GM12878 (cell line): ENCODE measurements at regions not wholly inside any gene's neighbourhood (a gene's known extent, or its start where the extent isn't known, plus 50 kb on each side); places are given as distances from the start of the nearest gene placed in this dataset.

Experiments
- ATAC-seq: fragments of 200-7000 bp; cut with Tn5 transposase; 3 replicates; pipeline ENCODE4 v1.9.1; 2020; ENCODE audit warnings: mild to moderate bottlenecking, moderate library complexity
- BruUV-seq: library from RNA; stranded (reverse); fragments of 400-500 nt; replicated peaks from 2 replicates; lab custom pipeline; 2021; lab: Mats Ljungman, UMichigan
- CTCF ChIA-PET: fragments of 300-600 bp; sonication (Branson Sonifier 250); formaldehyde crosslinking; extraction: SDS; loops from one replicate; lab custom pipeline; 2021; ENCODE audit warnings: inconsistent platforms; lab: Yijun Ruan, JAX
- POLR2A ChIA-PET: fragments of 350-600 bp; formaldehyde crosslinking; extraction: SDS; loops from one replicate; lab custom pipeline; 2021; ENCODE audit warnings: inconsistent platforms; lab: Charles Lee
- RAD21 ChIA-PET: fragments of 300-600 bp; sonication (Branson Sonifier 250); formaldehyde crosslinking; loops from one replicate; lab custom pipeline; 2023; ENCODE audit warnings: antibody characterized with exemption; ENCODE audit not compliant: unreplicated experiment; lab: Charles Lee
- SMC1A ChIA-PET: fragments of 300-600 bp; sonication (Branson Sonifier 250); formaldehyde crosslinking; loops from one replicate; lab custom pipeline; 2023; ENCODE audit not compliant: unreplicated experiment, uncharacterized antibody; lab: Charles Lee
- DNase-seq: peaks from one replicate; pipeline ENCODE4 v3.0.0-alpha.2; 2011; ENCODE audit warnings: low read depth, low spot score
- FAIRE-seq: peaks from 3 replicates; lab custom pipeline; 2011; peaks lifted over from hg19 to GRCh38; lab: Jason Lieb, UNC
- H2AFZ ChIP-seq: 2 replicates; pipeline ENCODE4 v1.6.0; 2011; ENCODE audit warnings: low read depth, low read length, control low read depth; ENCODE audit not compliant: control insufficient read depth
- H3K27ac ChIP-seq: 2 replicates; pipeline ENCODE4 v1.5.1; 2011; ENCODE audit warnings: control low read depth; ENCODE audit not compliant: control insufficient read depth, insufficient read depth
- H3K27me3 ChIP-seq, 2 experiments: replicated peaks in 1 of 2; 2 replicates each; pipeline versions ENCODE4 v1.6.0 to v1.6.1; 2011; ENCODE audit warnings: low read length in 1 of 2; ENCODE audit not compliant: control insufficient read depth in 2 of 2, insufficient read depth in 2 of 2
- H3K36me3 ChIP-seq, 2 experiments: 2 replicates each; pipeline ENCODE4 v1.5.1; 2011; ENCODE audit warnings: low read length in 1 of 2; ENCODE audit not compliant: control insufficient read depth in 2 of 2, insufficient read depth in 2 of 2
- H3K4me1 ChIP-seq: 2 replicates; pipeline ENCODE4 v1.6.1; 2011; ENCODE audit warnings: mild to moderate bottlenecking, low read length, moderate library complexity, mixed read lengths; ENCODE audit not compliant: control insufficient read depth, insufficient read depth
- H3K4me2 ChIP-seq: 2 replicates; pipeline ENCODE4 v1.6.0; 2011; ENCODE audit warnings: control low read depth; ENCODE audit not compliant: control insufficient read depth, insufficient read depth
- H3K4me3 ChIP-seq: fragments of 200-600 bp; sonication (generic); 2 replicates; pipeline ENCODE4 v1.5.1; 2016
- H3K79me2 ChIP-seq: 2 replicates; pipeline ENCODE4 v1.6.0; 2011; ENCODE audit warnings: low read length; ENCODE audit not compliant: control insufficient read depth, insufficient read depth
- H3K9ac ChIP-seq: 2 replicates; pipeline ENCODE4 v1.8.0; 2011; ENCODE audit warnings: low read length, control low read depth, mixed read lengths; ENCODE audit not compliant: control insufficient read depth, insufficient read depth
- H3K9me3 ChIP-seq: replicated peaks from 3 replicates; pipeline ENCODE4 v1.5.1; 2011; ENCODE audit warnings: mild to moderate bottlenecking, low read length; ENCODE audit not compliant: control insufficient read depth, insufficient read depth
- H4K20me1 ChIP-seq: 2 replicates; pipeline ENCODE4 v1.6.0; 2011; ENCODE audit not compliant: control insufficient read depth, insufficient read depth
- CHD2 ChIP-seq: IDR thresholded peaks from 2 replicates; pipeline ENCODE4 v1.6.1; 2011; ENCODE audit warnings: low read depth, low read length, improper control_type of control experiment, borderline replicate concordance
- IKZF1 ChIP-seq: fragments of 450-650 bp; conservative IDR thresholded peaks from 2 replicates; pipeline ENCODE4 v1.6.1; 2017; ENCODE audit warnings: antibody characterized with exemption, mild to moderate bottlenecking
- KLF5 ChIP-seq: fragments of 450-650 bp; IDR thresholded peaks from 2 replicates; pipeline ENCODE4 v1.6.1; 2014; ENCODE audit warnings: mild to moderate bottlenecking; ENCODE audit not compliant: partially characterized antibody
- WGBS: methylation state at CpG from one replicate; pipeline ENCODE4 v1.1.6; 2016; ENCODE audit warnings: low lambda C conversion rate; ENCODE audit not compliant: insufficient replicate concordance, insufficient coverage; ENCODE audit errors: missing lambda C conversion rate; 5-methylcytosine and 5-hydroxymethylcytosine counted together
- in situ Hi-C: fragments of 300-500 bp; cut with MboI; formaldehyde crosslinking; loops from 9 replicates; pipeline ENCODE4 v1.14.3; 2018; ENCODE audit warnings: mixed read lengths
- intact Hi-C: fragments of 100-400 bp; cut with micrococcal nuclease; formaldehyde crosslinking; loops from one replicate; pipeline ENCODE4 v1.14.2; 2022; ENCODE audit not compliant: unreplicated experiment
- TF ChIP-seq, protein P1 (sequence below): fragments of 450-650 bp; formaldehyde crosslinking; IDR thresholded peaks from 2 replicates; pipeline ENCODE4 v1.4.0; 2022; ENCODE audit warnings: mild to moderate bottlenecking, moderate library complexity
- TF ChIP-seq, protein P2 (sequence below): fragments of 450-650 bp; IDR thresholded peaks from 2 replicates; pipeline ENCODE4 v1.6.1; 2018; ENCODE audit warnings: mild to moderate bottlenecking, low read depth, moderate library complexity; ENCODE audit not compliant: partially characterized antibody

GRCh38 chr2:219973136-219973535 lies 345.7 kb downstream of the SLC4A3 start:
- H3K9ac ChIP-seq: no peak overlapping the region
- no peak overlapping the region for H3K4me3 ChIP-seq
- SMC1A ChIA-PET: no interaction called here
- H3K79me2 ChIP-seq: no peaks in the 10 kb centered on the region
- no peak overlapping the region for H3K4me2 ChIP-seq
- 0% methylated on average over 1 of the region's 1 CpG for WGBS
- CTCF ChIA-PET: interaction anchor here (0.7 kb wide), 1 partner anchor 24 kb away, joined by 3 read pairs; no protein-coding TSS in a partner anchor
- no TSS peak for BruUV-seq
- RAD21 ChIA-PET: no interaction called here
- no peaks in the 10 kb centered on the region for H4K20me1 ChIP-seq
- H3K36me3 ChIP-seq: no peaks in the 10 kb centered on the region
- no peaks in the 10 kb centered on the region for H3K27me3 ChIP-seq
- H2AFZ ChIP-seq: no peak overlapping the region
- intact Hi-C loops: no loop called here
- no peaks in the 10 kb centered on the region for H3K4me1 ChIP-seq
- ATAC-seq (no peak), FAIRE-seq (no peak), DNase-seq (no peak)
- no peaks in the 10 kb centered on the region for H3K9me3 ChIP-seq
- POLR2A ChIA-PET: no interaction called here
- TF ChIP-seq, protein P1, sequence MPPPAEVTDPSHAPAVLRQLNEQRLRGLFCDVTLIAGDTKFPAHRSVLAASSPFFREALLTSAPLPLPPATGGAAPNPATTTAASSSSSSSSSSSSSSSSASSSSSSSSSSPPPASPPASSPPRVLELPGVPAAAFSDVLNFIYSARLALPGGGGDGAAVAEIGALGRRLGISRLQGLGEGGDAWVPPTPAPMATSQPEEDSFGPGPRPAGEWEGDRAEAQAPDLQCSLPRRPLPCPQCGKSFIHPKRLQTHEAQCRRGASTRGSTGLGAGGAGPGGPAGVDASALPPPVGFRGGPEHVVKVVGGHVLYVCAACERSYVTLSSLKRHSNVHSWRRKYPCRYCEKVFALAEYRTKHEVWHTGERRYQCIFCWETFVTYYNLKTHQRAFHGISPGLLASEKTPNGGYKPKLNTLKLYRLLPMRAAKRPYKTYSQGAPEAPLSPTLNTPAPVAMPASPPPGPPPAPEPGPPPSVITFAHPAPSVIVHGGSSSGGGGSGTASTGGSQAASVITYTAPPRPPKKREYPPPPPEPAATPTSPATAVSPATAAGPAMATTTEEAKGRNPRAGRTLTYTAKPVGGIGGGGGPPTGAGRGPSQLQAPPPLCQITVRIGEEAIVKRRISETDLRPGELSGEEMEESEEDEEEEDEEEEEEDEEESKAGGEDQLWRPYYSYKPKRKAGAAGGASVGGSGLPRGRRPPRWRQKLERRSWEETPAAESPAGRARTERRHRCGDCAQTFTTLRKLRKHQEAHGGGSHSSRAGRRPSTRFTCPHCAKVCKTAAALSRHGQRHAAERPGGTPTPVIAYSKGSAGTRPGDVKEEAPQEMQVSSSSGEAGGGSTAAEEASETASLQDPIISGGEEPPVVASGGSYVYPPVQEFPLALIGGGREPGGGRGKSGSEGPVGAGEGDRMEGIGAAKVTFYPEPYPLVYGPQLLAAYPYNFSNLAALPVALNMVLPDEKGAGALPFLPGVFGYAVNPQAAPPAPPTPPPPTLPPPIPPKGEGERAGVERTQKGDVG: no peak
- TF ChIP-seq IKZF1 (no peak), KLF5 (no peak), CHD2 (no peak)
- TF ChIP-seq, protein P2, sequence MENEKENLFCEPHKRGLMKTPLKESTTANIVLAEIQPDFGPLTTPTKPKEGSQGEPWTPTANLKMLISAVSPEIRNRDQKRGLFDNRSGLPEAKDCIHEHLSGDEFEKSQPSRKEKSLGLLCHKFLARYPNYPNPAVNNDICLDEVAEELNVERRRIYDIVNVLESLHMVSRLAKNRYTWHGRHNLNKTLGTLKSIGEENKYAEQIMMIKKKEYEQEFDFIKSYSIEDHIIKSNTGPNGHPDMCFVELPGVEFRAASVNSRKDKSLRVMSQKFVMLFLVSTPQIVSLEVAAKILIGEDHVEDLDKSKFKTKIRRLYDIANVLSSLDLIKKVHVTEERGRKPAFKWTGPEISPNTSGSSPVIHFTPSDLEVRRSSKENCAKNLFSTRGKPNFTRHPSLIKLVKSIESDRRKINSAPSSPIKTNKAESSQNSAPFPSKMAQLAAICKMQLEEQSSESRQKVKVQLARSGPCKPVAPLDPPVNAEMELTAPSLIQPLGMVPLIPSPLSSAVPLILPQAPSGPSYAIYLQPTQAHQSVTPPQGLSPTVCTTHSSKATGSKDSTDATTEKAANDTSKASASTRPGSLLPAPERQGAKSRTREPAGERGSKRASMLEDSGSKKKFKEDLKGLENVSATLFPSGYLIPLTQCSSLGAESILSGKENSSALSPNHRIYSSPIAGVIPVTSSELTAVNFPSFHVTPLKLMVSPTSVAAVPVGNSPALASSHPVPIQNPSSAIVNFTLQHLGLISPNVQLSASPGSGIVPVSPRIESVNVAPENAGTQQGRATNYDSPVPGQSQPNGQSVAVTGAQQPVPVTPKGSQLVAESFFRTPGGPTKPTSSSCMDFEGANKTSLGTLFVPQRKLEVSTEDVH: no peak
- in situ Hi-C loops: no loop called here
- no peak overlapping the region for H3K27ac ChIP-seq
